ENCODE measurements at regions not wholly inside any gene's neighbourhood (a gene's known extent, or its start where the extent isn't known, plus 50 kb on each side); places are given as distances from the start of the nearest gene placed in this dataset.

- no peak overlapping the region for H3K27ac Mint-ChIP-seq
Observed at GRCh38 chr3:117910820-117911521, 1123.7 kb downstream of the IGSF11 start.

More at GRCh38 chr3:117910820-117911521, 1123.7 kb downstream of the IGSF11 start:
- Mint-ChIP-seq H3K27me3 (ENCODE audit: insufficient read depth, low read depth, poor library complexity) (peaks cover 2% of the 10 kb centered on the region), H3K4me1 (peaks cover 13% of the 10 kb centered on the region), H3K4me3 (no peak overlapping the region), H3K9me3 (no peaks in the 10 kb centered on the region), H3K36me3 (ENCODE audit: low read depth) (no peaks in the 10 kb centered on the region)
- H3K27me3 ChIP-seq (ENCODE audit: insufficient read depth), result no peaks in the 10 kb centered on the region
- TF ChIP-seq, protein P1, sequence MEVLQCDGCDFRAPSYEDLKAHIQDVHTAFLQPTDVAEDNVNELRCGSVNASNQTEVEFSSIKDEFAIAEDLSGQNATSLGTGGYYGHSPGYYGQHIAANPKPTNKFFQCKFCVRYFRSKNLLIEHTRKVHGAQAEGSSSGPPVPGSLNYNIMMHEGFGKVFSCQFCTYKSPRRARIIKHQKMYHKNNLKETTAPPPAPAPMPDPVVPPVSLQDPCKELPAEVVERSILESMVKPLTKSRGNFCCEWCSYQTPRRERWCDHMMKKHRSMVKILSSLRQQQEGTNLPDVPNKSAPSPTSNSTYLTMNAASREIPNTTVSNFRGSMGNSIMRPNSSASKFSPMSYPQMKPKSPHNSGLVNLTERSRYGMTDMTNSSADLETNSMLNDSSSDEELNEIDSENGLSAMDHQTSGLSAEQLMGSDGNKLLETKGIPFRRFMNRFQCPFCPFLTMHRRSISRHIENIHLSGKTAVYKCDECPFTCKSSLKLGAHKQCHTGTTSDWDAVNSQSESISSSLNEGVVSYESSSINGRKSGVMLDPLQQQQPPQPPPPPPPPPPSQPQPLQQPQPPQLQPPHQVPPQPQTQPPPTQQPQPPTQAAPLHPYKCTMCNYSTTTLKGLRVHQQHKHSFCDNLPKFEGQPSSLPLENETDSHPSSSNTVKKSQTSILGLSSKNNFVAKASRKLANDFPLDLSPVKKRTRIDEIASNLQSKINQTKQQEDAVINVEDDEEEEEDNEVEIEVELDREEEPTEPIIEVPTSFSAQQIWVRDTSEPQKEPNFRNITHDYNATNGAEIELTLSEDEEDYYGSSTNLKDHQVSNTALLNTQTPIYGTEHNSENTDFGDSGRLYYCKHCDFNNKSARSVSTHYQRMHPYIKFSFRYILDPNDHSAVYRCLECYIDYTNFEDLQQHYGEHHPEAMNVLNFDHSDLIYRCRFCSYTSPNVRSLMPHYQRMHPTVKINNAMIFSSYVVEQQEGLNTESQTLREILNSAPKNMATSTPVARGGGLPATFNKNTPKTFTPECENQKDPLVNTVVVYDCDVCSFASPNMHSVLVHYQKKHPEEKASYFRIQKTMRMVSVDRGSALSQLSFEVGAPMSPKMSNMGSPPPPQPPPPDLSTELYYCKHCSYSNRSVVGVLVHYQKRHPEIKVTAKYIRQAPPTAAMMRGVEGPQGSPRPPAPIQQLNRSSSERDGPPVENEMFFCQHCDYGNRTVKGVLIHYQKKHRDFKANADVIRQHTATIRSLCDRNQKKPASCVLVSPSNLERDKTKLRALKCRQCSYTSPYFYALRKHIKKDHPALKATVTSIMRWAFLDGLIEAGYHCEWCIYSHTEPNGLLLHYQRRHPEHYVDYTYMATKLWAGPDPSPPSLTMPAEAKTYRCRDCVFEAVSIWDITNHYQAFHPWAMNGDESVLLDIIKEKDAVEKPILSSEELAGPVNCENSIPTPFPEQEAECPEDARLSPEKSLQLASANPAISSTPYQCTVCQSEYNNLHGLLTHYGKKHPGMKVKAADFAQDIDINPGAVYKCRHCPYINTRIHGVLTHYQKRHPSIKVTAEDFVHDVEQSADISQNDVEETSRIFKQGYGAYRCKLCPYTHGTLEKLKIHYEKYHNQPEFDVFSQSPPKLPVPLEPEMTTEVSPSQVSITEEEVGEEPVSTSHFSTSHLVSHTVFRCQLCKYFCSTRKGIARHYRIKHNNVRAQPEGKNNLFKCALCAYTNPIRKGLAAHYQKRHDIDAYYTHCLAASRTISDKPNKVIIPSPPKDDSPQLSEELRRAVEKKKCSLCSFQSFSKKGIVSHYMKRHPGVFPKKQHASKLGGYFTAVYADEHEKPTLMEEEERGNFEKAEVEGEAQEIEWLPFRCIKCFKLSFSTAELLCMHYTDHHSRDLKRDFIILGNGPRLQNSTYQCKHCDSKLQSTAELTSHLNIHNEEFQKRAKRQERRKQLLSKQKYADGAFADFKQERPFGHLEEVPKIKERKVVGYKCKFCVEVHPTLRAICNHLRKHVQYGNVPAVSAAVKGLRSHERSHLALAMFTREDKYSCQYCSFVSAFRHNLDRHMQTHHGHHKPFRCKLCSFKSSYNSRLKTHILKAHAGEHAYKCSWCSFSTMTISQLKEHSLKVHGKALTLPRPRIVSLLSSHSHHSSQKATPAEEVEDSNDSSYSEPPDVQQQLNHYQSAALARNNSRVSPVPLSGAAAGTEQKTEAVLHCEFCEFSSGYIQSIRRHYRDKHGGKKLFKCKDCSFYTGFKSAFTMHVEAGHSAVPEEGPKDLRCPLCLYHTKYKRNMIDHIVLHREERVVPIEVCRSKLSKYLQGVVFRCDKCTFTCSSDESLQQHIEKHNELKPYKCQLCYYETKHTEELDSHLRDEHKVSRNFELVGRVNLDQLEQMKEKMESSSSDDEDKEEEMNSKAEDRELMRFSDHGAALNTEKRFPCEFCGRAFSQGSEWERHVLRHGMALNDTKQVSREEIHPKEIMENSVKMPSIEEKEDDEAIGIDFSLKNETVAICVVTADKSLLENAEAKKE (CRISPR knock-in tag; IDR thresholded peaks at IDR 0.05), result peak; percentile 55; the same call in 1 of the 2 replicates
- TF ChIP-seq NANOG (IDR thresholded peaks at IDR 0.05; ENCODE audit: borderline replicate concordance), result no peak
- H3F3A ChIP-seq (replicated peaks; ENCODE audit: low read depth), result no peaks in the 10 kb centered on the region
- H3K27ac ChIP-seq (ENCODE audit: low read depth), result no peak overlapping the region
- no peaks in the 10 kb centered on the region for H3K36me3 ChIP-seq (ENCODE audit: insufficient read depth)
- no peaks in the 10 kb centered on the region for H4K20me1 ChIP-seq (replicated peaks; ENCODE audit: insufficient read depth)
- no peak overlapping the region for H3K4me2 ChIP-seq
- H2AFZ ChIP-seq, result no peak overlapping the region
- H3K4me3 ChIP-seq, result no peak overlapping the region
- H3K79me2 ChIP-seq (replicated peaks; ENCODE audit: insufficient read depth), result no peaks in the 10 kb centered on the region
- peak; percentile 28 for DNase-seq (ENCODE audit: low spot score)
- peaks cover 11% of the 10 kb centered on the region; the same call in 1 of the 2 replicates for H3K4me1 ChIP-seq (ENCODE audit: insufficient read depth)
- no peaks in the 10 kb centered on the region for H3K9me2 ChIP-seq (ENCODE audit: insufficient read depth)
- peak; percentile 82 for ATAC-seq

All from GM23338 (cell line).